Activated CD8-positive, alpha-beta memory T cell treated with anti-CD3 and anti-CD28 coated beads, Interleukin-2, amount 10 ng/mL, durations not matched to agents 7 days and 5 days (primary cell): ENCODE measurements at regions not wholly inside any gene's neighbourhood (a gene's known extent, or its start where the extent isn't known, plus 50 kb on each side); places are given as distances from the start of the nearest gene placed in this dataset.
"Not testable (repeated sequence)": the region's sequence is repeated elsewhere in the genome, so short reads cannot be mapped to it uniquely, and the experiment has no call there.

Experiments used
- ATAC-seq: fragments of 150-1000 bp; cut with Tn5 transposase; one replicate; pipeline ENCODE4 v1.10.0; 2021; ENCODE audit warnings: moderate library complexity
- CTCF ChIA-PET: fragments of 350-600 bp; sonication (Branson Sonifier 250); formaldehyde crosslinking; loops from one replicate; lab custom pipeline; 2021; ENCODE audit warnings: antibody characterized with exemption; lab: Charles Lee
- DNase-seq: peaks from one replicate; pipeline ENCODE4 v3.0.0-alpha.2; 2020
- H3K27ac Mint-ChIP-seq: one replicate; pipeline ENCODE4 v1.8.0; 2021; ENCODE audit warnings: mild to moderate bottlenecking, mixed read lengths
- H3K27me3 Mint-ChIP-seq: one replicate; pipeline ENCODE4 v1.8.0; 2021; ENCODE audit warnings: mixed read lengths
- H3K36me3 Mint-ChIP-seq: one replicate; pipeline ENCODE4 v1.8.0; 2021; ENCODE audit warnings: mild to moderate bottlenecking, mixed read lengths
- H3K4me1 Mint-ChIP-seq: one replicate; pipeline ENCODE4 v1.8.0; 2021; ENCODE audit warnings: mixed read lengths
- H3K4me3 Mint-ChIP-seq: one replicate; pipeline ENCODE4 v1.8.0; 2021; ENCODE audit warnings: mild to moderate bottlenecking, moderate library complexity, mixed read lengths
- H3K9me3 Mint-ChIP-seq: one replicate; pipeline ENCODE4 v1.8.0; 2022; ENCODE audit warnings: low read depth, mixed read lengths

- no peak overlapping the region for H3K4me3 Mint-ChIP-seq
- DNase-seq (no peak), ATAC-seq (no peak)
- H3K36me3 Mint-ChIP-seq: peaks cover 2% of the 10 kb centered on the region
- H3K27ac Mint-ChIP-seq: no peak overlapping the region
- no peaks in the 10 kb centered on the region for H3K4me1 Mint-ChIP-seq
- H3K9me3 Mint-ChIP-seq: peaks cover 5% of the 10 kb centered on the region
- CTCF ChIA-PET: no interaction called here
- peaks cover 4% of the 10 kb centered on the region for H3K27me3 Mint-ChIP-seq
Measured at GRCh38 chr12:47433876-47434275, 272.0 kb downstream of the RPAP3 start.

- ATAC-seq, H3K36me3 Mint-ChIP-seq, H3K9me3 Mint-ChIP-seq, H3K27me3 Mint-ChIP-seq, CTCF ChIA-PET, H3K4me1 Mint-ChIP-seq, DNase-seq: not testable (repeated sequence)
- Mint-ChIP-seq H3K4me3 (peak overlapping the region; percentile 83), H3K27ac (peak overlapping the region; percentile 83)
Measured at GRCh38 chr12:47426678-47427309, 279.0 kb downstream of the RPAP3 start.

GRCh38 chr12:47422611-47423010 is 283.2 kb downstream of the RPAP3 start:
- no peak overlapping the region for H3K27ac Mint-ChIP-seq
- CTCF ChIA-PET: interaction anchor here (1.3 kb wide), 1 partner anchor 25 kb away, joined by 3 read pairs; no protein-coding TSS in a partner anchor

GRCh38 chr12:47419497-47419896 is 286.3 kb downstream of the RPAP3 start:
- no peak for ATAC-seq
- CTCF ChIA-PET: no interaction called here
- H3K27ac Mint-ChIP-seq: no peak overlapping the region
- peaks cover 2% of the 10 kb centered on the region for H3K9me3 Mint-ChIP-seq
- no peak for DNase-seq
- H3K27me3 Mint-ChIP-seq: no peaks in the 10 kb centered on the region
- H3K36me3 Mint-ChIP-seq: peaks cover 5% of the 10 kb centered on the region
- no peak overlapping the region for H3K4me3 Mint-ChIP-seq
- peaks cover 5% of the 10 kb centered on the region for H3K4me1 Mint-ChIP-seq

More at GRCh38 chr12:47422611-47423010, 283.2 kb downstream of the RPAP3 start:
- Mint-ChIP-seq H3K9me3 (no peaks in the 10 kb centered on the region), H3K27me3 (no peaks in the 10 kb centered on the region), H3K36me3 (peaks cover 6% of the 10 kb centered on the region), H3K4me1 (peaks cover 4% of the 10 kb centered on the region), H3K4me3 (no peak overlapping the region)
- ATAC-seq (no peak), DNase-seq (no peak)

- no peaks in the 10 kb centered on the region for H3K27me3 Mint-ChIP-seq
- ATAC-seq (no peak), DNase-seq (no peak)
- H3K27ac Mint-ChIP-seq: no peak overlapping the region
- H3K4me3 Mint-ChIP-seq: no peak overlapping the region
- CTCF ChIA-PET: no interaction called here
- peaks cover 2% of the 10 kb centered on the region for H3K9me3 Mint-ChIP-seq
- H3K4me1 Mint-ChIP-seq: peaks cover 5% of the 10 kb centered on the region
- H3K36me3 Mint-ChIP-seq: peaks cover 4% of the 10 kb centered on the region
Measured at GRCh38 chr12:47417955-47418354, 287.9 kb downstream of the RPAP3 start.

GRCh38 chr12:47417121-47417520 is 288.7 kb downstream of the RPAP3 start:
- Mint-ChIP-seq H3K27me3 (no peaks in the 10 kb centered on the region), H3K36me3 (peaks cover 4% of the 10 kb centered on the region), H3K4me1 (peaks cover 12% of the 10 kb centered on the region)

GRCh38 chr12:47415054-47415453 is 290.8 kb downstream of the RPAP3 start:
- H3K27ac Mint-ChIP-seq: no peak overlapping the region
- peaks cover 2% of the 10 kb centered on the region for H3K9me3 Mint-ChIP-seq
- H3K27me3 Mint-ChIP-seq: no peaks in the 10 kb centered on the region
- no peak overlapping the region for H3K4me3 Mint-ChIP-seq
- ATAC-seq: no peak
- peaks cover 12% of the 10 kb centered on the region for H3K4me1 Mint-ChIP-seq
- CTCF ChIA-PET: interaction anchor here (1.5 kb wide), 1 partner anchor 11 kb away, joined by 3 read pairs; no protein-coding TSS in a partner anchor
- no peak for DNase-seq
- H3K36me3 Mint-ChIP-seq: peaks cover 4% of the 10 kb centered on the region

More at GRCh38 chr12:47417121-47417520, 288.7 kb downstream of the RPAP3 start:
- ATAC-seq: no peak
- H3K9me3 Mint-ChIP-seq: peaks cover 2% of the 10 kb centered on the region
- no peak overlapping the region for H3K27ac Mint-ChIP-seq
- DNase-seq: no peak
- CTCF ChIA-PET: no interaction called here
- H3K4me3 Mint-ChIP-seq: no peak overlapping the region

- Mint-ChIP-seq H3K27me3 (no peaks in the 10 kb centered on the region), H3K4me1 (peaks cover 11% of the 10 kb centered on the region), H3K4me3 (no peak overlapping the region), H3K9me3 (peaks cover 2% of the 10 kb centered on the region), H3K27ac (no peak overlapping the region), H3K36me3 (peaks cover 3% of the 10 kb centered on the region)
- ATAC-seq (no peak), DNase-seq (no peak)
- CTCF ChIA-PET: interaction anchor here (1.5 kb wide), 1 partner anchor 11 kb away, joined by 3 read pairs; no protein-coding TSS in a partner anchor
Measured at GRCh38 chr12:47414511-47414910, 291.3 kb downstream of the RPAP3 start.

- Mint-ChIP-seq H3K27ac (no peak overlapping the region), H3K36me3 (peaks cover 2% of the 10 kb centered on the region), H3K4me3 (no peak overlapping the region), H3K4me1 (peaks cover 11% of the 10 kb centered on the region), H3K27me3 (no peaks in the 10 kb centered on the region), H3K9me3 (peaks cover 2% of the 10 kb centered on the region)
- ATAC-seq (no peak), DNase-seq (no peak)
- CTCF ChIA-PET: interaction anchor here (1.3 to 1.9 kb wide), 4 partner anchors 12 to 393 kb away, joined by 3 to 8 read pairs (median 4); no protein-coding TSS in a partner anchor
Measured at GRCh38 chr12:47413806-47414205, 292.0 kb downstream of the RPAP3 start.

GRCh38 chr12:47412601-47413236 is 293.1 kb downstream of the RPAP3 start:
- Mint-ChIP-seq H3K4me1 (peaks cover 22% of the 10 kb centered on the region), H3K9me3 (peaks cover 2% of the 10 kb centered on the region), H3K27me3 (no peaks in the 10 kb centered on the region), H3K27ac (no peak overlapping the region), H3K36me3 (peaks cover 2% of the 10 kb centered on the region), H3K4me3 (no peak overlapping the region)
- DNase-seq (no peak), ATAC-seq (no peak)
- CTCF ChIA-PET: interaction anchor here (1.1 to 1.9 kb wide), 4 partner anchors 15 to 391 kb away, joined by 3 to 8 read pairs (median 4); no protein-coding TSS in a partner anchor

- Mint-ChIP-seq H3K4me1 (peaks cover 26% of the 10 kb centered on the region), H3K36me3 (peaks cover 2% of the 10 kb centered on the region), H3K4me3 (no peak overlapping the region), H3K27me3 (no peaks in the 10 kb centered on the region), H3K27ac (no peak overlapping the region), H3K9me3 (peaks cover 2% of the 10 kb centered on the region)
- DNase-seq: no peak
- CTCF ChIA-PET: interaction anchor here (1.1 to 1.9 kb wide), 2 partner anchors 105 to 341 kb away, joined by 3 to 8 read pairs; no protein-coding TSS in a partner anchor
- ATAC-seq: no peak
Measured at GRCh38 chr12:47411966-47412365, 293.9 kb downstream of the RPAP3 start.

GRCh38 chr12:47410862-47411261 is 295.0 kb downstream of the RPAP3 start:
- no peak overlapping the region for H3K27ac Mint-ChIP-seq

GRCh38 chr12:47410383-47410782 is 295.4 kb downstream of the RPAP3 start:
- Mint-ChIP-seq H3K4me3 (no peak overlapping the region), H3K27me3 (no peaks in the 10 kb centered on the region), H3K27ac (no peak overlapping the region), H3K36me3 (peaks cover 2% of the 10 kb centered on the region), H3K4me1 (peaks cover 26% of the 10 kb centered on the region), H3K9me3 (no peaks in the 10 kb centered on the region)
- CTCF ChIA-PET: interaction anchor here (0.6 kb wide), 1 partner anchor 208 kb away, joined by 3 read pairs; no protein-coding TSS in a partner anchor
- no peak for DNase-seq
- no peak for ATAC-seq

More at GRCh38 chr12:47410862-47411261, 295.0 kb downstream of the RPAP3 start:
- Mint-ChIP-seq H3K9me3 (no peaks in the 10 kb centered on the region), H3K4me3 (no peak overlapping the region), H3K4me1 (peaks cover 26% of the 10 kb centered on the region), H3K27me3 (no peaks in the 10 kb centered on the region), H3K36me3 (peaks cover 2% of the 10 kb centered on the region)
- ATAC-seq (no peak), DNase-seq (no peak)
- CTCF ChIA-PET: no interaction called here
